HG03045 (cell line): ENCODE measurements at regions not wholly inside any gene's neighbourhood (a gene's known extent, or its start where the extent isn't known, plus 50 kb on each side); places are given as distances from the start of the nearest gene placed in this dataset.

Experiments
- ATAC-seq: cut with Tn5 transposase; IDR thresholded peaks from one replicate; pipeline ENCODE4 v1.9.1; 2021; ENCODE audit warnings: mild to moderate bottlenecking, moderate library complexity; ENCODE audit not compliant: unreplicated experiment

- ATAC-seq = no peak
Observed at GRCh38 chr1:106680216-106680615, 376.3 kb upstream of the PRMT6 start.

- ATAC-seq = no peak
Observed at GRCh38 chr1:106680776-106681344, 375.6 kb upstream of the PRMT6 start.

- no peak for ATAC-seq
Observed at GRCh38 chr1:106681939-106682522, 374.4 kb upstream of the PRMT6 start.

- no peak for ATAC-seq
Observed at GRCh38 chr1:106688446-106688845, 368.0 kb upstream of the PRMT6 start.

GRCh38 chr1:106698660-106699059 is 357.8 kb upstream of the PRMT6 start:
- ATAC-seq = no peak

GRCh38 chr1:106699433-106699832 is 357.0 kb upstream of the PRMT6 start:
- no peak for ATAC-seq

GRCh38 chr1:106700211-106700610 is 356.3 kb upstream of the PRMT6 start:
- no peak for ATAC-seq

GRCh38 chr1:106705971-106706370 is 350.5 kb upstream of the PRMT6 start:
- ATAC-seq = no peak

- ATAC-seq = no peak
Observed at GRCh38 chr1:106717591-106717990, 338.9 kb upstream of the PRMT6 start.

GRCh38 chr1:106721790-106722189 is 334.7 kb upstream of the PRMT6 start:
- no peak for ATAC-seq

- no peak for ATAC-seq
Observed at GRCh38 chr1:106722466-106722865, 334.0 kb upstream of the PRMT6 start.

- no peak for ATAC-seq
Observed at GRCh38 chr1:106727171-106727570, 329.3 kb upstream of the PRMT6 start.

GRCh38 chr1:106746448-106747085 is 309.9 kb upstream of the PRMT6 start:
- ATAC-seq = no peak

- no peak for ATAC-seq
Observed at GRCh38 chr1:106747232-106747631, 309.2 kb upstream of the PRMT6 start.

- no peak for ATAC-seq
Observed at GRCh38 chr1:106747791-106748190, 308.7 kb upstream of the PRMT6 start.

GRCh38 chr1:106748606-106749005 is 307.9 kb upstream of the PRMT6 start:
- no peak for ATAC-seq

- no peak for ATAC-seq
Observed at GRCh38 chr1:106749491-106749890, 307.0 kb upstream of the PRMT6 start.

- ATAC-seq = no peak
Observed at GRCh38 chr1:106749906-106750305, 306.6 kb upstream of the PRMT6 start.

GRCh38 chr1:106751002-106751401 is 305.5 kb upstream of the PRMT6 start:
- ATAC-seq = no peak

- no peak for ATAC-seq
Observed at GRCh38 chr1:106753066-106753465, 303.4 kb upstream of the PRMT6 start.

- ATAC-seq = no peak
Observed at GRCh38 chr1:106754957-106755356, 301.5 kb upstream of the PRMT6 start.

GRCh38 chr1:106755682-106756406 is 300.6 kb upstream of the PRMT6 start:
- ATAC-seq = no peak
